KBM-7 (cell line): ENCODE measurements at regions not wholly inside any gene's neighbourhood (a gene's known extent, or its start where the extent isn't known, plus 50 kb on each side); places are given as distances from the start of the nearest gene placed in this dataset.

Experiments
- DNase-seq: peaks from one replicate; pipeline ENCODE4 v3.0.0-alpha.2; 2015
- in situ Hi-C: fragments of 300-500 bp; cut with MboI; formaldehyde crosslinking; loops from 2 replicates; pipeline ENCODE4 v1.14.3; 2020; ENCODE audit warnings: low sequenced_read_pairs, low pct_unique_long_range_greater_than_20kb, mixed read lengths

- in situ Hi-C loops = no loop called here
- no peak for DNase-seq
Observed at GRCh38 chrX:39851745-39852455, 245.9 kb downstream of the BCOR start.

GRCh38 chrX:39852491-39852890 lies 245.3 kb downstream of the BCOR start:
- in situ Hi-C loops = no loop called here
- DNase-seq = no peak

GRCh38 chrX:39853417-39854030 lies 244.2 kb downstream of the BCOR start:
- no peak for DNase-seq
- in situ Hi-C loops = no loop called here

- in situ Hi-C loops = no loop called here
- peak; percentile 93 for DNase-seq
Observed at GRCh38 chrX:39854772-39855747, 242.7 kb downstream of the BCOR start.

GRCh38 chrX:39855748-39856129 lies 242.0 kb downstream of the BCOR start:
- peak; percentile 60 for DNase-seq
- in situ Hi-C loops = no loop called here

GRCh38 chrX:39856472-39857121 lies 241.2 kb downstream of the BCOR start:
- in situ Hi-C loops = no loop called here
- DNase-seq = no peak

- DNase-seq = no peak
- in situ Hi-C loops = no loop called here
Observed at GRCh38 chrX:39857780-39858179, 240.0 kb downstream of the BCOR start.

GRCh38 chrX:39859991-39860861 lies 237.5 kb downstream of the BCOR start:
- DNase-seq = peak; percentile 96
- in situ Hi-C loops = no loop called here

GRCh38 chrX:39862963-39863362 lies 234.8 kb downstream of the BCOR start:
- in situ Hi-C loops = no loop called here
- DNase-seq = no peak

GRCh38 chrX:39866229-39866628 lies 231.5 kb downstream of the BCOR start:
- peak; percentile 40 for DNase-seq
- in situ Hi-C loops = no loop called here

- peak; percentile 54 for DNase-seq
- in situ Hi-C loops = no loop called here
Observed at GRCh38 chrX:39869846-39870601, 227.7 kb downstream of the BCOR start.

- in situ Hi-C loops = no loop called here
- no peak for DNase-seq
Observed at GRCh38 chrX:39871648-39872047, 226.1 kb downstream of the BCOR start.

GRCh38 chrX:39873117-39873516 lies 224.6 kb downstream of the BCOR start:
- in situ Hi-C loops = no loop called here
- no peak for DNase-seq

- in situ Hi-C loops = no loop called here
- DNase-seq = no peak
Observed at GRCh38 chrX:39874202-39874816, 223.4 kb downstream of the BCOR start.

- no peak for DNase-seq
- in situ Hi-C loops = no loop called here
Observed at GRCh38 chrX:39875834-39876628, 221.7 kb downstream of the BCOR start.

- no peak for DNase-seq
- in situ Hi-C loops = no loop called here
Observed at GRCh38 chrX:39877905-39878304, 219.9 kb downstream of the BCOR start.

GRCh38 chrX:39883666-39884065 lies 214.1 kb downstream of the BCOR start:
- DNase-seq = no peak
- in situ Hi-C loops = no loop called here
